ENCODE measurements at regions not wholly inside any gene's neighbourhood (a gene's known extent, or its start where the extent isn't known, plus 50 kb on each side); places are given as distances from the start of the nearest gene placed in this dataset.

- no peak for DNase-seq (ENCODE audit: low spot score in 2 of 2, unreplicated experiment in 2 of 2)
- H3K4me3 Mint-ChIP-seq = no peak overlapping the region
- peaks cover 1% of the 10 kb centered on the region for H3K27me3 Mint-ChIP-seq (ENCODE audit: low read depth)
- H3K27ac Mint-ChIP-seq = no peak overlapping the region
- no peaks in the 10 kb centered on the region for H3K36me3 Mint-ChIP-seq
- H3K9me3 Mint-ChIP-seq = peaks cover 17% of the 10 kb centered on the region
- H3K4me1 Mint-ChIP-seq = no peaks in the 10 kb centered on the region
- TF ChIP-seq CTCF (IDR thresholded peaks at IDR 0.05; ENCODE audit: unreplicated experiment) = no peak
Measured at GRCh38 chr4:20085653-20086052, 166.1 kb upstream of the SLIT2 start.

GRCh38 chr4:20085156-20085555, 166.5 kb upstream of the SLIT2 start:
- H3K4me3 Mint-ChIP-seq = no peak overlapping the region
- no peaks in the 10 kb centered on the region for H3K4me1 Mint-ChIP-seq
- H3K27me3 Mint-ChIP-seq (ENCODE audit: low read depth) = peaks cover 1% of the 10 kb centered on the region
- TF ChIP-seq CTCF (IDR thresholded peaks at IDR 0.05; ENCODE audit: unreplicated experiment) = no peak
- DNase-seq (ENCODE audit: low spot score in 2 of 2, unreplicated experiment in 2 of 2) = no peak
- no peaks in the 10 kb centered on the region for H3K36me3 Mint-ChIP-seq
- no peak overlapping the region for H3K27ac Mint-ChIP-seq
- H3K9me3 Mint-ChIP-seq = peaks cover 19% of the 10 kb centered on the region

GRCh38 chr4:20084488-20084887, 167.2 kb upstream of the SLIT2 start:
- Mint-ChIP-seq H3K27me3 (ENCODE audit: low read depth) (no peaks in the 10 kb centered on the region), H3K27ac (no peak overlapping the region), H3K4me1 (no peaks in the 10 kb centered on the region), H3K4me3 (no peak overlapping the region), H3K9me3 (peaks cover 19% of the 10 kb centered on the region), H3K36me3 (no peaks in the 10 kb centered on the region)
- no peak for DNase-seq (ENCODE audit: low spot score in 2 of 2, unreplicated experiment in 2 of 2)
- TF ChIP-seq CTCF (IDR thresholded peaks at IDR 0.05; ENCODE audit: unreplicated experiment) = no peak

GRCh38 chr4:20078644-20079043, 173.1 kb upstream of the SLIT2 start:
- no peak for DNase-seq (ENCODE audit: low spot score in 2 of 2, unreplicated experiment in 2 of 2)
- no peak for TF ChIP-seq CTCF (IDR thresholded peaks at IDR 0.05; ENCODE audit: unreplicated experiment)
- H3K27me3 Mint-ChIP-seq (ENCODE audit: low read depth) = no peaks in the 10 kb centered on the region
- H3K9me3 Mint-ChIP-seq = peaks cover 15% of the 10 kb centered on the region
- H3K36me3 Mint-ChIP-seq = no peaks in the 10 kb centered on the region
- no peak overlapping the region for H3K27ac Mint-ChIP-seq
- peaks cover 22% of the 10 kb centered on the region for H3K4me1 Mint-ChIP-seq
- H3K4me3 Mint-ChIP-seq = no peak overlapping the region

GRCh38 chr4:20075248-20075871, 176.3 kb upstream of the SLIT2 start:
- H3K36me3 Mint-ChIP-seq = no peaks in the 10 kb centered on the region
- H3K9me3 Mint-ChIP-seq = no peaks in the 10 kb centered on the region
- no peaks in the 10 kb centered on the region for H3K27me3 Mint-ChIP-seq (ENCODE audit: low read depth)
- DNase-seq (ENCODE audit: low spot score in 2 of 2, unreplicated experiment in 2 of 2) = no peak
- peak overlapping the region; percentile 67 for H3K27ac Mint-ChIP-seq
- peaks cover 22% of the 10 kb centered on the region for H3K4me1 Mint-ChIP-seq
- no peak overlapping the region for H3K4me3 Mint-ChIP-seq
- TF ChIP-seq CTCF (IDR thresholded peaks at IDR 0.05; ENCODE audit: unreplicated experiment) = no peak

GRCh38 chr4:20074450-20074849, 177.3 kb upstream of the SLIT2 start:
- Mint-ChIP-seq H3K27ac (peak overlapping the region; percentile 21), H3K4me1 (peaks cover 22% of the 10 kb centered on the region), H3K36me3 (no peaks in the 10 kb centered on the region), H3K27me3 (ENCODE audit: low read depth) (no peaks in the 10 kb centered on the region), H3K9me3 (no peaks in the 10 kb centered on the region), H3K4me3 (no peak overlapping the region)
- no peak for TF ChIP-seq CTCF (IDR thresholded peaks at IDR 0.05; ENCODE audit: unreplicated experiment)
- no peak for DNase-seq (ENCODE audit: low spot score in 2 of 2, unreplicated experiment in 2 of 2)
